Activated T-cell treated with anti-CD3 and anti-CD28 coated beads for 24 hours (primary cell): ENCODE measurements at regions not wholly inside any gene's neighbourhood (a gene's known extent, or its start where the extent isn't known, plus 50 kb on each side); places are given as distances from the start of the nearest gene placed in this dataset.
"Not testable (repeated sequence)": the region's sequence is repeated elsewhere in the genome, so short reads cannot be mapped to it uniquely, and the experiment has no call there.

Source experiments
- DNase-seq: peaks from one replicate; pipeline ENCODE4 v3.0.0-alpha.2; 2020; ENCODE audit warnings: low read depth

- no peak for DNase-seq
Measured at GRCh38 chr11:19625438-19625837, 87.2 kb upstream of the NAV2 start.

GRCh38 chr11:19617696-19618523, 94.7 kb upstream of the NAV2 start:
- DNase-seq, result no peak

- DNase-seq, result no peak
Measured at GRCh38 chr11:19615341-19616183, 97.1 kb upstream of the NAV2 start.

GRCh38 chr11:19614370-19614940, 98.2 kb upstream of the NAV2 start:
- DNase-seq, result no peak

GRCh38 chr11:19612025-19612424, 100.6 kb upstream of the NAV2 start:
- not testable (repeated sequence) for DNase-seq

- DNase-seq, result no peak
Measured at GRCh38 chr11:19607656-19608360, 104.8 kb upstream of the NAV2 start.

GRCh38 chr11:19606856-19607655, 105.6 kb upstream of the NAV2 start:
- DNase-seq, result no peak

GRCh38 chr11:19605520-19606371, 106.9 kb upstream of the NAV2 start:
- DNase-seq, result no peak

GRCh38 chr11:19604679-19605375, 107.8 kb upstream of the NAV2 start:
- no peak for DNase-seq

GRCh38 chr11:19603771-19604170, 108.9 kb upstream of the NAV2 start:
- no peak for DNase-seq

GRCh38 chr11:19602891-19603290, 109.7 kb upstream of the NAV2 start:
- no peak for DNase-seq

GRCh38 chr11:19602406-19602805, 110.2 kb upstream of the NAV2 start:
- no peak for DNase-seq

GRCh38 chr11:19601235-19601634, 111.4 kb upstream of the NAV2 start:
- DNase-seq, result no peak

- DNase-seq, result no peak
Measured at GRCh38 chr11:19599681-19600080, 113.0 kb upstream of the NAV2 start.

GRCh38 chr11:19598876-19599486, 113.7 kb upstream of the NAV2 start:
- no peak for DNase-seq

GRCh38 chr11:19598456-19598855, 114.2 kb upstream of the NAV2 start:
- DNase-seq, result no peak

- no peak for DNase-seq
Measured at GRCh38 chr11:19597876-19598275, 114.8 kb upstream of the NAV2 start.

GRCh38 chr11:19597206-19597605, 115.4 kb upstream of the NAV2 start:
- no peak for DNase-seq
